IMR-90 (cell line): ENCODE measurements at regions not wholly inside any gene's neighbourhood (a gene's known extent, or its start where the extent isn't known, plus 50 kb on each side); places are given as distances from the start of the nearest gene placed in this dataset.

Source experiments
- ATAC-seq: fragments of 200-7000 bp; cut with Tn5 transposase; 2 replicates; pipeline ENCODE4 v1.9.1; 2020; ENCODE audit warnings: low read depth, mild to moderate bottlenecking, moderate library complexity
- BruUV-seq: library from RNA; stranded (reverse); fragments of 400-500 nt; replicated peaks from 2 replicates; lab custom pipeline; 2021; lab: Mats Ljungman, UMichigan
- CTCF ChIA-PET: fragments of 300-600 bp; formaldehyde crosslinking; extraction: SDS; loops from one replicate; lab custom pipeline; 2021; ENCODE audit warnings: antibody characterized with exemption; lab: Yijun Ruan, JAX
- POLR2A ChIA-PET: fragments of 300-600 bp; sonication (Branson Sonifier 250); formaldehyde crosslinking; loops from one replicate; lab custom pipeline; 2022; ENCODE audit warnings: antibody characterized with exemption; ENCODE audit not compliant: unreplicated experiment; lab: Charles Lee
- DNase-seq: peaks from one replicate; pipeline ENCODE4 v3.0.0; 2013
- H2AFZ ChIP-seq: replicated peaks from 2 replicates; pipeline ENCODE3; 2013; ENCODE audit warnings: low read length, mild to moderate bottlenecking; ENCODE audit not compliant: poor library complexity
- H2AK5ac ChIP-seq: 2 replicates; pipeline ENCODE4 v1.6.1; 2013; ENCODE audit warnings: low read depth, low read length, inconsistent platforms
- H2AK9ac ChIP-seq: replicated peaks from 2 replicates; pipeline ENCODE3; 2013; ENCODE audit warnings: mild to moderate bottlenecking, low read depth, low read length, moderate library complexity; ENCODE audit not compliant: poor library complexity
- H2BK120ac ChIP-seq: 2 replicates; pipeline ENCODE4 v1.6.1; 2013; ENCODE audit warnings: low read depth, low read length, inconsistent platforms
- H2BK15ac ChIP-seq: 3 replicates; pipeline ENCODE4 v1.6.1; 2013; ENCODE audit warnings: low read depth, low read length, inconsistent platforms
- H2BK20ac ChIP-seq: 2 replicates; pipeline ENCODE4 v1.6.1; 2013; ENCODE audit warnings: low read depth, mild to moderate bottlenecking, inconsistent platforms, low read length, moderate library complexity
- H2BK5ac ChIP-seq: 2 replicates; pipeline ENCODE4 v1.6.1; 2013; ENCODE audit warnings: mild to moderate bottlenecking, low read depth, low read length, inconsistent platforms; ENCODE audit not compliant: poor library complexity, severe bottlenecking
- H3K14ac ChIP-seq: replicated peaks from 2 replicates; pipeline ENCODE4 v1.6.1; 2013; ENCODE audit warnings: low read depth, low read length, inconsistent platforms
- H3K18ac ChIP-seq: 2 replicates; pipeline ENCODE4 v1.6.1; 2013; ENCODE audit warnings: low read depth, low read length, control low read depth
- H3K23ac ChIP-seq: 2 replicates; pipeline ENCODE4 v1.6.1; 2013; ENCODE audit warnings: low read depth, low read length, inconsistent platforms
- H3K27ac ChIP-seq: 2 replicates; pipeline ENCODE4 v1.5.1; 2013; ENCODE audit warnings: mild to moderate bottlenecking, control low read depth, low read length; ENCODE audit not compliant: insufficient read depth
- H3K27me3 ChIP-seq: 2 replicates; pipeline ENCODE4 v1.6.1; 2013; ENCODE audit warnings: low read length; ENCODE audit not compliant: control insufficient read depth, insufficient read depth
- H3K36me3 ChIP-seq: 2 replicates; pipeline ENCODE4 v1.6.1; 2013; ENCODE audit warnings: low read length, mixed read lengths; ENCODE audit not compliant: control insufficient read depth, insufficient read depth
- H3K4ac ChIP-seq: 2 replicates; pipeline ENCODE4 v1.6.1; 2013; ENCODE audit warnings: low read depth, low read length, inconsistent platforms
- H3K4me1 ChIP-seq: 2 replicates; pipeline ENCODE4 v1.6.1; 2013; ENCODE audit warnings: low read length, mixed read lengths; ENCODE audit not compliant: control insufficient read depth, insufficient read depth
- H3K4me2 ChIP-seq: 2 replicates; pipeline ENCODE4 v1.6.1; 2013; ENCODE audit warnings: low read depth, mild to moderate bottlenecking, control low read depth, low read length, moderate library complexity
- H3K4me3 ChIP-seq: 2 replicates; pipeline ENCODE4 v1.5.1; 2013; ENCODE audit warnings: low read depth, mild to moderate bottlenecking, control low read depth, low read length, moderate library complexity; ENCODE audit not compliant: insufficient read depth
- H3K56ac ChIP-seq: 2 replicates; pipeline ENCODE4 v1.6.1; 2013; ENCODE audit warnings: low read length, inconsistent platforms; ENCODE audit not compliant: insufficient read depth; ENCODE audit errors: extremely low read depth
- H3K79me1 ChIP-seq, 2 experiments: 2 replicates each; pipeline ENCODE4 v1.6.1; 2013; ENCODE audit warnings: low read length in 2 of 2, inconsistent platforms in 1 of 2, low read depth in 1 of 2
- H3K9ac ChIP-seq: 2 replicates; pipeline ENCODE4 v1.6.1; 2013; ENCODE audit warnings: low read depth, low read length, control low read depth
- H3K9me1 ChIP-seq: 2 replicates; pipeline ENCODE4 v1.6.1; 2013; ENCODE audit warnings: low read length, inconsistent platforms; ENCODE audit not compliant: insufficient read depth
- H3K9me3 ChIP-seq: 2 replicates; pipeline ENCODE4 v1.6.1; 2013; ENCODE audit warnings: low read length; ENCODE audit not compliant: control insufficient read depth, insufficient read depth
- H4K20me1 ChIP-seq: 2 replicates; pipeline ENCODE4 v1.6.1; 2013; ENCODE audit warnings: low read length, inconsistent platforms; ENCODE audit not compliant: insufficient read depth
- H4K5ac ChIP-seq: 2 replicates; pipeline ENCODE4 v1.6.1; 2013; ENCODE audit warnings: mild to moderate bottlenecking, low read depth, low read length, control low read depth
- H4K8ac ChIP-seq, 2 experiments: 2 replicates each; pipeline ENCODE4 v1.6.1; 2013; ENCODE audit warnings: low read depth in 2 of 2, low read length in 2 of 2, control low read depth in 1 of 2, inconsistent platforms in 1 of 2
- H4K91ac ChIP-seq: 2 replicates; pipeline ENCODE4 v1.6.1; 2013; ENCODE audit warnings: low read depth, low read length, inconsistent platforms; ENCODE audit not compliant: insufficient read depth
- BHLHE40 ChIP-seq: fragments of 150-350 bp; IDR thresholded peaks from 2 replicates; pipeline ENCODE4 v1.6.1; 2016; ENCODE audit warnings: mild to moderate bottlenecking, low read depth, low read length
- CHD1 ChIP-seq: IDR thresholded peaks from 2 replicates; pipeline ENCODE4 v1.6.1; 2012; ENCODE audit warnings: low read depth, low read length, improper control_type of control experiment
- CTCF ChIP-seq: conservative IDR thresholded peaks from 2 replicates; pipeline ENCODE4 v1.5.1; 2012; ENCODE audit warnings: mild to moderate bottlenecking, low read depth, low read length, improper control_type of control experiment
- ELK1 ChIP-seq: fragments of 150-350 bp; IDR thresholded peaks from 2 replicates; pipeline ENCODE4 v1.6.1; 2016; ENCODE audit warnings: low read depth, mild to moderate bottlenecking, low read length, moderate library complexity, borderline replicate concordance
- MAZ ChIP-seq: IDR thresholded peaks from 2 replicates; pipeline ENCODE4 v1.6.1; 2012; ENCODE audit warnings: low read depth, mild to moderate bottlenecking, low read length, improper control_type of control experiment, moderate library complexity, borderline replicate concordance
- RAD21 ChIP-seq: IDR thresholded peaks from 2 replicates; pipeline ENCODE4 v1.6.1; 2012; ENCODE audit warnings: low read length, improper control_type of control experiment
- RCOR1 ChIP-seq: IDR thresholded peaks from 2 replicates; pipeline ENCODE4 v1.6.1; 2012; ENCODE audit warnings: mild to moderate bottlenecking, low read length, improper control_type of control experiment; ENCODE audit not compliant: insufficient replicate concordance
- WGBS, 2 experiments: methylation state at CpG; one replicate each; pipeline versions ENCODE4 v1.1.5 to v1.1.7; 2013; ENCODE audit warnings: missing lambda C conversion rate in 2 of 2; ENCODE audit not compliant: insufficient read length in 1 of 2; ENCODE audit errors: extremely low coverage in 2 of 2; 5-methylcytosine and 5-hydroxymethylcytosine counted together
- dilution Hi-C: fragments of 300-500 bp; cut with HindIII; formaldehyde crosslinking; loops from one replicate; pipeline ENCODE4 v1.14.3; 2018; ENCODE audit warnings: low sequenced_read_pairs; ENCODE audit not compliant: unreplicated experiment
- in situ Hi-C: fragments of 300-500 bp; cut with MboI; formaldehyde crosslinking; loops from 3 replicates; pipeline ENCODE4 v1.14.3; 2019; ENCODE audit warnings: low sequenced_read_pairs, inconsistent platforms, mixed read lengths
- intact Hi-C: fragments of 100-400 bp; cut with micrococcal nuclease; formaldehyde crosslinking; loops from 2 replicates; pipeline ENCODE4 v1.10.0; 2022

- Histone ChIP-seq H4K8ac (no peak overlapping the region), H2AK9ac (no peak overlapping the region), H2BK20ac (no peak overlapping the region), H2BK15ac (no peak overlapping the region), H3K23ac (no peak overlapping the region), H3K36me3 (no peaks in the 10 kb centered on the region), H2AFZ (no peak overlapping the region), H3K27ac (no peak overlapping the region), H3K56ac (no peak overlapping the region), H3K14ac (no peak overlapping the region), H3K4me1 (no peaks in the 10 kb centered on the region), H2BK5ac (no peak overlapping the region), H3K27me3 (no peaks in the 10 kb centered on the region), H2BK120ac (no peak overlapping the region), H4K20me1 (no peaks in the 10 kb centered on the region), H3K18ac (no peak overlapping the region), H3K9me3 (no peaks in the 10 kb centered on the region), H3K79me1 (no peaks in the 10 kb centered on the region), H3K9me1 (no peaks in the 10 kb centered on the region), H3K9ac (no peak overlapping the region), H3K4ac (no peak overlapping the region), H2AK5ac (no peak overlapping the region), H4K91ac (no peak overlapping the region), H3K4me2 (no peak overlapping the region), H4K5ac (no peak overlapping the region), H3K4me3 (no peak overlapping the region)
- intact Hi-C loops (no loop called here), dilution Hi-C loops (no loop called here), in situ Hi-C loops (no loop called here)
- BruUV-seq, result no TSS peak
- TF ChIP-seq BHLHE40 (no peak), MAZ (no peak), ELK1 (no peak), CHD1 (no peak), RAD21 (no peak), RCOR1 (no peak), CTCF (no peak)
- no CpG with 5 or more reads among the region's 3 CpGs for WGBS, 2 experiments
- POLR2A ChIA-PET, result no interaction called here
- CTCF ChIA-PET, result no interaction called here
- ATAC-seq (no peak), DNase-seq (no peak)
Measured at GRCh38 chr13:70895599-70895998, 787.3 kb upstream of the KLHL1 start.
